GM18507 (cell line): ENCODE measurements at regions not wholly inside any gene's neighbourhood (a gene's known extent, or its start where the extent isn't known, plus 50 kb on each side); places are given as distances from the start of the nearest gene placed in this dataset.
"Not testable (repeated sequence)": the region's sequence is repeated elsewhere in the genome, so short reads cannot be mapped to it uniquely, and the experiment has no call there.

Experiments
- DNase-seq: peaks from one replicate; pipeline ENCODE4 v3.0.0; 2011; ENCODE audit warnings: low read depth; ENCODE audit not compliant: insufficient read length; ENCODE audit errors: extremely low spot score
- FAIRE-seq: peaks from 2 replicates; lab custom pipeline; 2011; peaks lifted over from hg19 to GRCh38; lab: Jason Lieb, UNC

- not testable (repeated sequence) for DNase-seq, FAIRE-seq
Measured at GRCh38 chr21:14009990-14010389, 200.8 kb downstream of the LIPI start.

DNA sequence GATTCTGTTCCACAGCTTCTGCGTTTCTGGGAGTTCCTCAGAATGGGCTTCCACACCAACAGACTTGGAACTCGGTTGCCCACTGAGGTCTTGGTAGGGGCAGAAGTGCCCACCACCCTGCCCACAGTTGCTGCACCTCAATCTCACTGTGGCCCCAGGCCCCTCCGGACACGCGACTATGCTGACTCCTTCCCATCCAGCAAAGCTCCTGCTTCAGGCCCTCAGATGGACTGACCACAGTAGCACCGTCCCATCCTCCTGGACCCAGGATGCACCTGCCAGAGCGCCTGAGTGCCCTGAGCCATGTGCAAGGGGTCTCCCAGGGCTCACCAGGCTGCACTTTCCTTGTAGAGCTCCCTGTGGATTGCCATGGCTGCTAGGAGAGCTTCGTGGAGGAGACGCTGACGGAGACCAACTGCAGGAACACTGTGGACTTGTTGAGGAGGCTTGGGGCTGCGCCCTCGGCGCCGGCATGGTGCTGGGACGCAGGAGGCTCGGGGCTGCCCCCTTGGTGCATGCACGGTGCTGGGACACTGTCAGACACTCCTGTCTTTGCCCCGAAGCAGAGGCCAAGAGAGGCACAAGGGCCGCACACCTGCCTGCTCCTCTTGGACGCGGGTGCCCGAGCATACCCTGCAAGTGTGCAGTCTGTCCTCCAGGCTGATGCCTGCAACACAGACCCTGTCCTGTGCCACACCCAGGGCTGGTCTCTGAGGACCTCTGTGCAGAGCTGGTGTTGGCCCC is 201.3 kb downstream of the LIPI start:
- FAIRE-seq, result not testable (repeated sequence)

DNA sequence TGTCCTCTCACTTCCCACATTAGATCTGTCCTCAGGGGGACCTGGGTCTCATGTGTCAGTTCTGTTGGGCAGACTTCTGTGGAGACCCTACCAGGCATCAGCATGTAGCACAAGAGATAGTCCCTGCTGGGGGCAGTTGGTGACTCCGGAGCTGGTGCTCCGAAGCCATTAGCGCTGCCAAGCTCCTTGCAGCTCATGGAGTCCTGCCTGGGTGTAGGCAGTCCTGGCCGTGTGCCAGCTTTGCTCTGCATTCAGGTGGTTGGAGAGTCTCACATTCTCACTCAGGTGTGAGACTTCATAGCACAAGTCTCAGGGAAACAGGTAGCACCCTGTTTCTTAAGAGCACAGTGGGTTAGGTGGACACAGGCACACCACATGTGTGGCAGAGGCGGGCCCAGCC is 202.3 kb downstream of the LIPI start:
- DNase-seq, FAIRE-seq: not testable (repeated sequence)

More for the DNA sequence above, 201.3 kb downstream of the LIPI start:
- DNase-seq, result not testable (repeated sequence)

DNA sequence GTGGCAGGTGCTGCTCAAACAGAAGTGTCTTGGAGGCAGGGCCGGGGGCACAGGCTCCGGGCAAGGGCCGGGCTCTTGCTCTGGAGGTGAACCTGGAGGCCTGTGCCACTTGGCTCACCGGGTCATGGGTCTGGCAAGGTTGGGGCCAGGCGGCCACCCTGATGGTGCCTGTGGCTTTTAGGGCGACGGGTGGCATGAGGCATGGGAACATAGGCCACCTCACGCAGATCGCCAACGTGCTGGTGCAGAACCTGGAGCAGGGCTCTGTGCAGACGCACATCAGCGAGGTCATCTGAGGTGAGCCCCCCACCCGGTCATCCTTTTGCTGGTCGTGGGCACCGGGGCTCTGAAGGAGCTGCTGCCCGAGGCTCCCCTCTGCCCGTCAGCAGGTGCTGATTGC is 202.7 kb downstream of the LIPI start:
- not testable (repeated sequence) for DNase-seq, FAIRE-seq

GRCh38 chr21:14006144-14006543 is 204.6 kb downstream of the LIPI start:
- DNase-seq, FAIRE-seq: not testable (repeated sequence)

DNA sequence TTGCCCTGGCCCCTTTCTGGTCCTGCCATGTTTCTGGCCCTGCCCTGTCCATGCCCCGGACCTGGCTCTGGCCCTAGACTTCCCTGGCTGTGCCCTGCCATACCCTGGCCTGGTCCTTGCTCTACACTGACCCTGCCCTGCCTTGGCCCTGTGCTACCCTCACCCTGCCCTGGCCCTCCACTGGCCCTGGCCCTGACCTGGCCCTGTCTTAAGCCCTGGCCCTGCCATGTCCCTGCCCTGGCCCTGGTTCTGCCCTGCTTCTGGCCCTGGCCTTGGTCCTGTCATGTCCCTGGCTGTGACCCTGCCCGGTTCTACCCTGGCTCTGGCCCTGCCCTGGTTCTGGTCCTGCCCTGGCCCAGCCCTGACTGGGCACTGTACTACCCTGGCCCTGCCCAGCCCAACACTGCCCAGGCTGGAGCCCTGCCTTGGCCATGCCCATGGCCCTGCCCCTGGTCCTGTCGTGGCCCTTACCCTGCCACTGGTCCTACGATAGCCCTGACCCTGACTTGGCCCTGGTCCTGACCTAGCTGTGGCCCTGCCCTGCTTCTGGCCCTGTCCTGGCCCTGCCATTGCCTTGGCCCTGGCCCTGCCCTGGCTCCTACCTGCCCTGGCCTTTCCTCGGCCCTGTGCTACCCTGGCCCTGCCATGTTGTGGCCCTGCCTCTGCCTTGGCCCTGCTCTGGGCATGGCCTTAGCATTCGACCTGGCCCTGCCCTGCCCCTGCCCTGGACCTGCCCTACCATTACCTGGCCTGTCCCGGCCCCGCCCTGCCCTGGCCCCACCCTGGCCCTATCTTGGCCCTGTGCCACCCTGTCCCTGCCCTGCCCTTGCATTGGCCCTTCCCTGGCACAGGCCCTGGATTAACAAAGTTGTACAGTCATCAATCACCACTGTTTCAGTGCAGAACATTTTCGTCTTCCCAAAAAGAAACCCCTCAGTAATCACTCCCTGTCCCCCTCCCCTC is 223.5 kb downstream of the LIPI start:
- not testable (repeated sequence) for FAIRE-seq

DNA sequence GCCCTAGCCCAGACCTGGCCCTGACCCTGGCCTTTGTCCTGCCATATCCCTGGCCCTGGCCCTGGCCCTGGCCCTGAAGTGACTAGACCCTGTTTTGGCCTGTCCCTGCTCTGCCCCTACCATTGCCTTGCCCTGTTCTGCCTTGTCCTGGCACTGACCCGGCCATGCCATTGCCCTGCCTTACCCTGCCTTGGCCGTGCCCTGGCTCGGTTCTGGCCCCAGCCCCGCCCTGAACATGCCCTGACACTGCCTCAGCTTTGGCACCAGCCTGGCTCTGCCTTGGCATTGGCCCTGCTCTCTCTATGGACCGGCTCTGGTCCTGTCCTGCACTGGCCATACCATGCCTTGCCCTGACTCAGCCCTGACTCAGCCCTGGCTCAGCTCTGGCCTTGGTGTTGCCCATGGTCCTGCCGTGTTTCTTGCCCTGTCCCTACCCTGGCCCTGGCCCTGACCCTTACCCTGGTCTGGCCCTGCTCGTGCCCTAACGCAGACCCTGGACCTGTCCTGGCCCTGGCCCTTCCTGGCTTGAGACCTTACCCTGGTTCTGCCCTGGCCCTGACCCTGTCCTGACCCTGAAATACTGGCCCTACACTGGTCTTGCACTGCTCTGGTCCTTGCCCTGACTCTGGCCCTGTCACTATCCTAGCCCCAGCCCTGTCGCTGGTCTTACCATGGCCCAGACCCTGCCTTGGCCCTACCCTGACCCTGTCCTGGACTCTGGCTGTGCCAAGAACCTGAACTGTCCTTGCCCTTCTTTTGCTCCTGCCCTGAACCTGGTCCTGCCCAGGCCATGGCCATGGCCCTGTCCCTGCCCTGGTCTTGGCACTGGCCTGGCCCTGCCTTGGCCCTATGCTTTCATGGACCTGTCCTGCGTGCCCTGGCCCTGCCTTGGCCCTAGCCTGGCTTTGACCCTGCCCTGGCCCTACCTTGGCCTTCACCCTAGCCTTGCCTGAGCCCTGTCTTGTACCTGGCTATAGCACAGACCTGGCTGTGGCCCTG is 224.6 kb downstream of the LIPI start:
- FAIRE-seq, DNase-seq: not testable (repeated sequence)

More for the DNA sequence above, 223.5 kb downstream of the LIPI start:
- DNase-seq, result not testable (repeated sequence)

DNA sequence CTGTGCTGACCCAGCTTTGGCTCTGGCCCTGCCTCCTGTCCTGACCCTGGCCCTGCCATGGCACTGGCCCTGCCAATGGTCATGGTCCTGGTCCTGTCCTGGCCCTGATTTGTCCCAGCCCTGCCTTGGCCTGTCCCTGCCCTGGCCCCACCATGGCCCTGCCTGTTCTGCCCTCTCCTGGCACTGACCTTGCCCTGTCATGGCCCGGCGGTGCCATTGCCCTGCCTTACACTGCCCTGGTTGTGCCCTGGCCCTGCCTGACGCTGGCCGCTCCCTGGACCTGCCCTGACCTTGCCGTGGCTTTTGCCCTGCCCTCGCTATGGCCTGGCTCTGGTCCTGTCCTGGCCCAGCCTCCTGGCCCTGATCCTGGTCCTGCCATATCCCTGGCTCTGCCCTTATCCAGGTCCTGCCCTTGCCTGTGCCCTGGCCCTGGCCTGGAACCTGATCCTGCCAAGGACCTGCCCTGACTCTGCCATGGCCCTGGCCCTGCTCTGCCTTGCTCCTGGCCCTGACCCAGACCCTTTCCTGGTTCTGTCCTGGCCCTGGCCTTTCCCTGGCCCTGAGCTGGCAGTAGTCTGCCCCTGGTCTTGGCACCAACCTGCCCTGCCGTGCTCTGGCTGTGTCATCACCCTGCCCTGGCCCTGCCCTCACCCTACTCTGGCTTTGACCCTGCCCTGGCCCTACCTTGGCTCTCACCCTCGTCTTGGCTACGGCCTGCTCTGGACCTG is 225.5 kb downstream of the LIPI start:
- DNase-seq, result not testable (repeated sequence)

DNA sequence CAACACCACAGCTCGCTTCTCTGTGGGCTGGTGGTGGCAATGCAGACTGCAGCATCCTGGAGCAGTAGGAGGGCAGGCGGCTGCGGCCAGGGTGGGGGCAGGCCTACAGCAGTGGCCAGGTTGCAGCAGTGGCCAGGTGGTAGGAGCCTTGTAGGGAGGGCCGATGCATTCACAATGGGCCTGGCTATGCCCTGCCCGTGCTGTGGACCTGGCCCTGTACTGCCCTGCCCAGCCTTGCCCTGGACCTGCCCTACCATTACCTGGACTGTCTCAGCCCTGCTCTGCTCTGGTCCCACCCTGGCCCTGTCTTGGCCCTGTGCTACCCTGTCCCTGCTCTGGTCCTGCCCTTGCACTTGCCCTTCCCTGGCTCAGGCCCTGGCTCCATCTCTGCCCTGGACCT is 226.0 kb downstream of the LIPI start:
- DNase-seq, FAIRE-seq: not testable (repeated sequence)

More for the DNA sequence above, 225.5 kb downstream of the LIPI start:
- not testable (repeated sequence) for FAIRE-seq

- not testable (repeated sequence) for FAIRE-seq, DNase-seq
Measured at GRCh38 chr21:13981176-13982087, 229.3 kb downstream of the LIPI start.

GRCh38 chr21:13980115-13980662 is 230.6 kb downstream of the LIPI start:
- FAIRE-seq, DNase-seq: not testable (repeated sequence)

DNA sequence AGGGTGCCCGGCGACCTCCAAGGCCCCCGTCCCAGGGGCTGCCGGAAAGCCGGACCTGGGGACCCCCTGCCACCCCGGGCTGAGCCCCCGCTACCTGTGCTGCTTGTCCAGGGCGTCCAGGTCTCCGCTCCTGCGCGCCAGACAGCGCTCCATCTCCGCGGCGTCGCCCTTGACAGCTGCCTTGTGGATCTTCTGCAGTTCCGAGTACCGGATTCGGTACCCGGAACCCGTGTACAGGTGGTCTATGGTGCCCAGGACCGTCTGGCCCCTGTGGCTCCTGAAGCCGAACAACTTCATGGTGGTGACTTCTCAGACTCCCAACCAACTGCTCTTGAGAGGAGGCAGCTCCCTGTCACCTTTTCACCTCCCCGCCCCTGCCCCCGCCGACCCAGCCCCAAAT is 231.1 kb downstream of the LIPI start:
- DNase-seq, FAIRE-seq: not testable (repeated sequence)

- DNase-seq, FAIRE-seq: not testable (repeated sequence)
Measured at GRCh38 chr21:13974582-13974981, 236.2 kb downstream of the LIPI start.

DNA sequence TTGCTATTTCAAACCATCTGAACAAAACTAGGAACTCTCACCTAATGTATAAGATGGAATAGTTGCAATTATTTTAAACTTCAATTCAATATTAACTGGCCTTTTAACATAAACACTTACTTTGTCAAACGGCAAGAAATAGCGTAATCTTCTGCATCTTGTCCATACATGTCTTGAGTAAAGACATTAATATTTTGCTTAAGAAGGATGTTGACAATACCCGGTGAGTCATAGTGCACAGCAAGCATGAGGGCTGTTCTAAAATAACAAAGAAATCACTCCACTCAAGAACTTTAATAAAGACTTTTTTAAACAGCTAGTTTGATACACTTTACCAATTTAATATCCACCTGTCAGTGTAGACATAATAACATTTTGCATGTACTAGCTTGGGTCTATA is 240.9 kb downstream of the LIPI start:
- FAIRE-seq, DNase-seq: not testable (repeated sequence)

DNA sequence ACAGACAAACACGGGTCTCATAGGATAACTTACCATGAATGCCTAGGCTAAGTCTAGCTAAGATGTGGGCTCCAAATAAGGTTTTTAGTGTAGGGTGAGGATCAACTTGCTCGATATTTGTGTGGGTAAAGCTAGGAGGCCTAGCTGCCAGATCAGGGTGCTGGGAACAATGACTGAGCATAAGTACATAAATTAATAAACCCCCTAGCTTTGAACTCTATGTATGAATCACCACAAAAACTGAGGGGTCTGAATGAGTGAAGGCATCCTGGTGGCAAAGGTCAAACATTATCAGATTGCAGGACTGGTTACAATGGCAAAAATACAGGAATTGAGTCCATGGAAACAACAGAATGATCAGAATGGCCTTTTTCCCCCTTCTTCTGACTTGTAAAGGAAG is 241.8 kb downstream of the LIPI start:
- not testable (repeated sequence) for FAIRE-seq, DNase-seq

DNA sequence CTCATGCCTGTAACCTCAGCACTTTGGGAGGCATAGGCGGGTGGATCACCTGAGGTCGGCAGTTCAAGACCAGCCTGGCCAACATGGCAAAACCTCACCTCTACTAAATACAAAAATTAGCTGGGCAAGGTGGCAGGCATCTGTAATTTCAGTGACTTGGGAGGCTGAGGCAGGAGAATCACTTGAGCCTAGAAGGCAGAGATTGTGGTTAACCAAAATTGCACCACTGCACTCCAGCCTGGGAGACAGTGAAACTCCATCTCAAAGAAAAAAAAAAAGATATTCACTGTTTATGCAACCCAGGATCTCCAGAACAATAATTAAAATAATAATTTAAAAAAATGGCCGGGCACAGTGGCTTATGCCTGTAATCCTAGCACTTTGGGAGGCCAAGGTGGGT is 247.5 kb downstream of the LIPI start:
- not testable (repeated sequence) for DNase-seq, FAIRE-seq

DNA sequence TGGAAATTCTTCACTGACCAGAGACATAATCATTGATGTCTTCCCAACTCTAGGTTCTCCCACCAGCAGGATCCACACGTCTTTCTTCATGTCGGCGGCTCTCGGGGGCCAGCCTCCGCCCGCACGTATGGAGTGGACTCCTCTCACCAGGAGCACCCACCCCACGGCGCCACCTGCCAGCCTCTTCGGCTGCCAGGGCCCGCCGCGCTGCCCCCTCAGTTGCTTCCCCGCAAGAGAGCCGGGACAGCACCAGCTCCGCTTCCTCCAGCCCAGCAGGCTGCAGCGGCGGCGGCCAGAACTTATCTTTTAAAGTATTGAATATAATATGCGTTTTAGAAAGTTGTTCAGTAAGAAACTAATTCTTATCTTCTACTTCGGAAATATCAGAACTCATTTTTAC is 273.5 kb downstream of the LIPI start:
- DNase-seq, result no peak
- no peak for FAIRE-seq
